H9 (cell line): ENCODE measurements at regions not wholly inside any gene's neighbourhood (a gene's known extent, or its start where the extent isn't known, plus 50 kb on each side); places are given as distances from the start of the nearest gene placed in this dataset.

Experiments
- DNase-seq: peaks from one replicate; pipeline ENCODE4 v3.0.0-alpha.2; 2017
- H2AFZ ChIP-seq: one replicate; pipeline ENCODE4 v1.6.1; 2013; ENCODE audit warnings: mild to moderate bottlenecking, low read length, control low read depth, moderate library complexity
- H2AK5ac ChIP-seq: 2 replicates; pipeline ENCODE4 v1.6.1; 2013; ENCODE audit warnings: low read length, control low read depth, mixed read lengths; ENCODE audit not compliant: insufficient read length
- H2BK120ac ChIP-seq: one replicate; pipeline ENCODE4 v1.6.1; 2013; ENCODE audit warnings: low read depth, mild to moderate bottlenecking, low read length, control low read depth, inconsistent platforms; ENCODE audit not compliant: poor library complexity, severe bottlenecking
- H2BK12ac ChIP-seq: 2 replicates; pipeline ENCODE4 v1.6.1; 2013; ENCODE audit warnings: low read length, control low read depth, mixed read lengths, low read depth; ENCODE audit not compliant: insufficient read length
- H2BK15ac ChIP-seq: 2 replicates; pipeline ENCODE4 v1.6.1; 2013; ENCODE audit warnings: low read depth, low read length, control low read depth
- H2BK20ac ChIP-seq: one replicate; pipeline ENCODE4 v1.6.1; 2013; ENCODE audit warnings: low read depth, mild to moderate bottlenecking, low read length, control low read depth, inconsistent platforms; ENCODE audit not compliant: poor library complexity, severe bottlenecking
- H2BK5ac ChIP-seq: 2 replicates; pipeline ENCODE4 v1.6.1; 2013; ENCODE audit warnings: low read length, control low read depth, mixed read lengths; ENCODE audit not compliant: insufficient read length
- H3K14ac ChIP-seq: 2 replicates; pipeline ENCODE4 v1.6.1; 2013; ENCODE audit warnings: low read length, control low read depth; ENCODE audit not compliant: insufficient read depth
- H3K18ac ChIP-seq: 2 replicates; pipeline ENCODE4 v1.6.1; 2013; ENCODE audit warnings: low read depth, mild to moderate bottlenecking, mixed read lengths, low read length, control low read depth; ENCODE audit not compliant: insufficient read length
- H3K23ac ChIP-seq: 2 replicates; pipeline ENCODE4 v1.6.1; 2013; ENCODE audit warnings: low read length, control low read depth, mixed read lengths, low read depth; ENCODE audit not compliant: insufficient read length
- H3K23me2 ChIP-seq: 2 replicates; pipeline ENCODE4 v1.6.1; 2013; ENCODE audit warnings: low read depth, mild to moderate bottlenecking, mixed read lengths, low read length, control low read depth; ENCODE audit not compliant: insufficient read length, poor library complexity, severe bottlenecking
- H3K27ac ChIP-seq: 2 replicates; pipeline ENCODE4 v1.5.1; 2013; ENCODE audit warnings: low read length, control low read depth, mixed read lengths, low read depth; ENCODE audit not compliant: insufficient read length
- H3K27me3 ChIP-seq: 2 replicates; pipeline ENCODE4 v1.6.1; 2013; ENCODE audit warnings: low read length, control low read depth, inconsistent platforms; ENCODE audit not compliant: insufficient read depth
- H3K4ac ChIP-seq: 2 replicates; pipeline ENCODE4 v1.6.1; 2013; ENCODE audit warnings: low read depth, mild to moderate bottlenecking, control low read depth, inconsistent platforms, low read length, moderate library complexity
- H3K4me1 ChIP-seq: 2 replicates; pipeline ENCODE4 v1.6.1; 2013; ENCODE audit warnings: low read length, control low read depth, inconsistent platforms; ENCODE audit not compliant: insufficient read depth
- H3K4me2 ChIP-seq: 2 replicates; pipeline ENCODE4 v1.6.1; 2013; ENCODE audit warnings: low read length, control low read depth, mixed read lengths; ENCODE audit not compliant: insufficient read length, insufficient read depth
- H3K56ac ChIP-seq: 2 replicates; pipeline ENCODE4 v1.6.1; 2013; ENCODE audit warnings: low read depth, mild to moderate bottlenecking, mixed read lengths, low read length, control low read depth; ENCODE audit not compliant: insufficient read length
- H3K79me1 ChIP-seq: 2 replicates; pipeline ENCODE4 v1.6.1; 2013; ENCODE audit warnings: low read depth, mild to moderate bottlenecking, moderate library complexity, low read length, control low read depth, inconsistent platforms; ENCODE audit not compliant: insufficient read depth, poor library complexity, severe bottlenecking
- H3K79me2 ChIP-seq: 2 replicates; pipeline ENCODE4 v1.6.1; 2013; ENCODE audit warnings: low read length, control low read depth, inconsistent platforms; ENCODE audit not compliant: insufficient read depth
- H3K9ac ChIP-seq: 2 replicates; pipeline ENCODE4 v1.6.1; 2013; ENCODE audit warnings: low read length, control low read depth, mixed read lengths; ENCODE audit not compliant: insufficient read length; ENCODE audit errors: extremely low read depth
- H3K9me3 ChIP-seq: one replicate; pipeline ENCODE4 v1.6.1; 2013; ENCODE audit warnings: low read depth, low read length, inconsistent platforms; ENCODE audit not compliant: control insufficient read depth
- H3T11ph ChIP-seq: one replicate; pipeline ENCODE4 v1.6.1; 2013; ENCODE audit warnings: mild to moderate bottlenecking, low read length, control low read depth, inconsistent platforms
- H4K20me1 ChIP-seq: one replicate; pipeline ENCODE4 v1.6.1; 2013; ENCODE audit not compliant: control insufficient read depth, insufficient read length, insufficient read depth
- H4K5ac ChIP-seq: 2 replicates; pipeline ENCODE4 v1.6.1; 2013; ENCODE audit warnings: low read depth, mild to moderate bottlenecking, mixed read lengths, low read length, control low read depth; ENCODE audit not compliant: insufficient read length
- H4K8ac ChIP-seq: replicated peaks from 2 replicates; pipeline ENCODE4 v1.6.1; 2013; ENCODE audit warnings: low read length, control low read depth, mixed read lengths, low read depth; ENCODE audit not compliant: insufficient read length
- H4K91ac ChIP-seq: 2 replicates; pipeline ENCODE4 v1.6.1; 2013; ENCODE audit warnings: low read depth, mild to moderate bottlenecking, moderate library complexity, mixed read lengths, low read length, control low read depth; ENCODE audit not compliant: insufficient read length
- H3K27ac Mint-ChIP-seq, 3 experiments: 2 replicates in 2 of 3; 3 replicates in 1 of 3; pipeline ENCODE4 v1.8.0; 2020 to 2021; ENCODE audit warnings: mixed read lengths in 3 of 3, mild to moderate bottlenecking in 1 of 3, moderate library complexity in 1 of 3
- H3K27me3 Mint-ChIP-seq: 2 replicates; pipeline ENCODE4 v1.8.0; 2021; ENCODE audit warnings: low read depth, mild to moderate bottlenecking, moderate library complexity, mixed read lengths
- H3K36me3 Mint-ChIP-seq, 3 experiments: 2 replicates in 2 of 3; 3 replicates in 1 of 3; pipeline ENCODE4 v1.8.0; 2020 to 2021; ENCODE audit warnings: low read depth in 3 of 3, mixed read lengths in 3 of 3; ENCODE audit not compliant: insufficient read depth in 1 of 3
- H3K4me1 Mint-ChIP-seq, 2 experiments: 2 replicates each; pipeline ENCODE4 v1.8.0; 2020; ENCODE audit warnings: mixed read lengths in 2 of 2
- H3K4me3 Mint-ChIP-seq, 2 experiments: 2 replicates in 1 of 2; 3 replicates in 1 of 2; pipeline ENCODE4 v1.8.0; 2020 to 2021; ENCODE audit warnings: mild to moderate bottlenecking in 2 of 2, mixed read lengths in 2 of 2, moderate library complexity in 1 of 2
- H3K9me3 Mint-ChIP-seq, 2 experiments: 2 replicates in 1 of 2; 3 replicates in 1 of 2; pipeline ENCODE4 v1.8.0; 2020; ENCODE audit warnings: mild to moderate bottlenecking in 2 of 2, mixed read lengths in 2 of 2, moderate library complexity in 1 of 2
- TF ChIP-seq, protein P1 (sequence below): fragments of 200-600 bp; sonication (generic); conservative IDR thresholded peaks from 3 replicates; pipeline ENCODE4 v1.8.0; 2021; ENCODE audit warnings: antibody characterized with exemption, mild to moderate bottlenecking

DNA sequence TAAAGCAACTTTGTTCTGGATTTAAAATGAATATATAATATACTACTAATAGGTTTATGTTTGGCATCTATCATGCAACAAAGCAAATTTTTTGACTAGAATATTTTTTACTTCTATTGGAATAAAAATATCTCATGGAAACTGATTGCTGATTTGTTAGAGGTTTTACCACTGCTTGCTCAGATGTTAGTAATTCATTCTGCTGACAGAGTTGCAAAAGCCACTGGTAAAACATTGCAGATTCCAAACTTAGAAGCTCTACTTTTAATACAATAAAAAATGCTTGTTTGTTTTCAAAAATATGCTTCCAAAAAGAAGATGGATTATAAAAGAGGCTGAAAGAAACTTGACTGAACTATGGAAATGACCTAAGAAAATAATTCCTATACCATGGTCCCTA lies 795.2 kb downstream of the PCDH18 start:
- H2BK5ac ChIP-seq, result no peak overlapping the region
- H3K4me2 ChIP-seq, result no peak overlapping the region
- H3K23ac ChIP-seq, result no peak overlapping the region
- H3K18ac ChIP-seq, result no peak overlapping the region
- no peak overlapping the region for H4K5ac ChIP-seq
- H3K56ac ChIP-seq, result no peak overlapping the region
- H3K79me1 ChIP-seq, result no peaks in the 10 kb centered on the region
- no peak overlapping the region for H2AK5ac ChIP-seq
- Mint-ChIP-seq H3K27me3 (no peaks in the 10 kb centered on the region), H3K27ac (no peak overlapping the region), H3K4me1 (peaks cover 0 to 6% of the 10 kb centered on the region in 2 experiments; a peak in 1 of 4 replicates), H3K36me3 (peaks cover 0 to 3% (median 0%) of the 10 kb centered on the region in 3 experiments; a peak in 3 of 7 replicates), H3K9me3 (no peaks in the 10 kb centered on the region), H3K4me3 (no peak overlapping the region)
- H4K8ac ChIP-seq, result no peak overlapping the region
- no peak overlapping the region for H2BK12ac ChIP-seq
- no peak for DNase-seq
- H2AFZ ChIP-seq, result no peak overlapping the region
- no peak overlapping the region for H3K27ac ChIP-seq
- H3K4me1 ChIP-seq, result no peaks in the 10 kb centered on the region
- no peak overlapping the region for H2BK15ac ChIP-seq
- H3K79me2 ChIP-seq, result no peaks in the 10 kb centered on the region
- no peak overlapping the region for H3K14ac ChIP-seq
- H3K23me2 ChIP-seq, result no peaks in the 10 kb centered on the region
- H4K91ac ChIP-seq, result no peak overlapping the region
- no peak overlapping the region for H3K9ac ChIP-seq
- TF ChIP-seq, protein P1, sequence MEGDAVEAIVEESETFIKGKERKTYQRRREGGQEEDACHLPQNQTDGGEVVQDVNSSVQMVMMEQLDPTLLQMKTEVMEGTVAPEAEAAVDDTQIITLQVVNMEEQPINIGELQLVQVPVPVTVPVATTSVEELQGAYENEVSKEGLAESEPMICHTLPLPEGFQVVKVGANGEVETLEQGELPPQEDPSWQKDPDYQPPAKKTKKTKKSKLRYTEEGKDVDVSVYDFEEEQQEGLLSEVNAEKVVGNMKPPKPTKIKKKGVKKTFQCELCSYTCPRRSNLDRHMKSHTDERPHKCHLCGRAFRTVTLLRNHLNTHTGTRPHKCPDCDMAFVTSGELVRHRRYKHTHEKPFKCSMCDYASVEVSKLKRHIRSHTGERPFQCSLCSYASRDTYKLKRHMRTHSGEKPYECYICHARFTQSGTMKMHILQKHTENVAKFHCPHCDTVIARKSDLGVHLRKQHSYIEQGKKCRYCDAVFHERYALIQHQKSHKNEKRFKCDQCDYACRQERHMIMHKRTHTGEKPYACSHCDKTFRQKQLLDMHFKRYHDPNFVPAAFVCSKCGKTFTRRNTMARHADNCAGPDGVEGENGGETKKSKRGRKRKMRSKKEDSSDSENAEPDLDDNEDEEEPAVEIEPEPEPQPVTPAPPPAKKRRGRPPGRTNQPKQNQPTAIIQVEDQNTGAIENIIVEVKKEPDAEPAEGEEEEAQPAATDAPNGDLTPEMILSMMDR, result no peak
- H3K27me3 ChIP-seq, result no peaks in the 10 kb centered on the region
- no peak overlapping the region for H2BK20ac ChIP-seq
- H4K20me1 ChIP-seq, result no peaks in the 10 kb centered on the region
- no peaks in the 10 kb centered on the region for H3K9me3 ChIP-seq
- H2BK120ac ChIP-seq, result no peak overlapping the region
- H3T11ph ChIP-seq, result no peak overlapping the region
- H3K4ac ChIP-seq, result no peak overlapping the region
